Endothelial cell of umbilical vein (primary cell): ENCODE measurements at regions not wholly inside any gene's neighbourhood (a gene's known extent, or its start where the extent isn't known, plus 50 kb on each side); places are given as distances from the start of the nearest gene placed in this dataset.

Experiments used
- BruUV-seq: library from RNA; stranded (reverse); fragments of 400-500 nt; replicated peaks from 2 replicates; lab custom pipeline; 2021; lab: Mats Ljungman, UMichigan
- CTCF ChIA-PET: fragments of 300-600, 350-600 bp; sonication (Branson Sonifier 250); formaldehyde crosslinking; loops from one replicate; lab custom pipeline; 2021; ENCODE audit warnings: antibody characterized with exemption, inconsistent platforms; lab: Charles Lee
- POLR2A ChIA-PET: fragments of 300-600, 350-600 bp; sonication (Branson Sonifier 250); formaldehyde crosslinking; loops from one replicate; lab custom pipeline; 2021; ENCODE audit warnings: antibody characterized with exemption, inconsistent platforms; lab: Charles Lee
- DNase-seq: peaks from one replicate; pipeline ENCODE4 v3.0.0-alpha.2; 2011; ENCODE audit warnings: low read depth, low spot score
- FAIRE-seq: peaks from 2 replicates; lab custom pipeline; 2011; peaks lifted over from hg19 to GRCh38; lab: Jason Lieb, UNC
- H2AFZ ChIP-seq: 2 replicates; pipeline ENCODE4 v1.6.0; 2012; ENCODE audit warnings: low read depth, low read length, control low read depth, inconsistent platforms
- H3K27ac ChIP-seq: 2 replicates; pipeline ENCODE4 v1.5.1; 2011; ENCODE audit warnings: low read depth, mild to moderate bottlenecking, control low read depth, low read length, moderate library complexity; ENCODE audit not compliant: insufficient read depth
- H3K27me3 ChIP-seq, 2 experiments: 2 replicates each; pipeline versions ENCODE4 v1.6.0 to v1.6.1; 2011; ENCODE audit warnings: low read length in 2 of 2, mixed read lengths in 1 of 2; ENCODE audit not compliant: control insufficient read depth in 2 of 2, insufficient read depth in 2 of 2
- H3K36me3 ChIP-seq, 2 experiments: 2 replicates in 1 of 2; 3 replicates in 1 of 2; pipeline ENCODE4 v1.5.1; 2011; ENCODE audit warnings: low read length in 2 of 2, mild to moderate bottlenecking in 1 of 2, moderate library complexity in 1 of 2; ENCODE audit not compliant: control insufficient read depth in 2 of 2, insufficient read depth in 2 of 2; ENCODE audit errors: extremely low read depth in 1 of 2
- H3K4me1 ChIP-seq: 3 replicates; pipeline ENCODE4 v1.5.1; 2011; ENCODE audit warnings: mild to moderate bottlenecking, low read length; ENCODE audit not compliant: control insufficient read depth, insufficient read depth; ENCODE audit errors: extremely low read depth
- H3K4me2 ChIP-seq: 2 replicates; pipeline ENCODE4 v1.6.1; 2011; ENCODE audit warnings: low read length, control low read depth, mixed read lengths; ENCODE audit not compliant: insufficient read depth
- H3K4me3 ChIP-seq, 3 experiments: fragments of 200-600 bp in 1 of 3; sonication (generic), shearing (Covaris generic) in 1 of 3; replicated peaks in 1 of 3; 2 replicates each; pipeline ENCODE4 v1.5.1; 2011 to 2016; ENCODE audit warnings: control low read depth in 3 of 3, low read length in 3 of 3, mild to moderate bottlenecking in 2 of 3, inconsistent platforms in 1 of 3, low read depth in 1 of 3, moderate library complexity in 1 of 3; ENCODE audit not compliant: insufficient read depth in 1 of 3
- H3K79me2 ChIP-seq: 2 replicates; pipeline ENCODE4 v1.6.0; 2012; ENCODE audit warnings: low read length, inconsistent platforms; ENCODE audit not compliant: control insufficient read depth, insufficient read depth
- H3K9ac ChIP-seq: replicated peaks from 2 replicates; pipeline ENCODE3; 2011; ENCODE audit warnings: low read length, control low read depth; ENCODE audit not compliant: insufficient read depth; ENCODE audit errors: extremely low read depth
- H3K9me1 ChIP-seq: replicated peaks from 3 replicates; pipeline ENCODE4 v1.6.0; 2011; ENCODE audit warnings: mild to moderate bottlenecking, low read length; ENCODE audit not compliant: control insufficient read depth, insufficient read depth; ENCODE audit errors: extremely low read depth
- H3K9me3 ChIP-seq: replicated peaks from 2 replicates; pipeline ENCODE4 v1.5.1; 2012; ENCODE audit warnings: low read length, inconsistent platforms; ENCODE audit not compliant: control insufficient read depth, insufficient read depth
- H4K20me1 ChIP-seq: replicated peaks from 2 replicates; pipeline ENCODE3; 2011; ENCODE audit warnings: mild to moderate bottlenecking, low read length; ENCODE audit not compliant: control insufficient read depth, insufficient read depth; ENCODE audit errors: extremely low read depth
- EZH2 ChIP-seq: IDR thresholded peaks from 2 replicates; pipeline ENCODE4 v1.6.1; 2012; ENCODE audit warnings: borderline replicate concordance, low read depth, mild to moderate bottlenecking, moderate library complexity, low read length, inconsistent platforms; ENCODE audit not compliant: severe bottlenecking
- FOS ChIP-seq: IDR thresholded peaks from 2 replicates; pipeline ENCODE4 v1.6.1; 2011; ENCODE audit warnings: mild to moderate bottlenecking, low read length, moderate library complexity, borderline replicate concordance; ENCODE audit not compliant: insufficient read depth
- GATA2 ChIP-seq: IDR thresholded peaks from 2 replicates; pipeline ENCODE4 v1.7.0; 2011; ENCODE audit warnings: low read depth, mild to moderate bottlenecking, moderate library complexity, mixed read lengths, low read length; ENCODE audit not compliant: insufficient read length, insufficient read depth
- JUN ChIP-seq: IDR thresholded peaks from 2 replicates; pipeline ENCODE4 v1.6.1; 2011; ENCODE audit warnings: borderline replicate concordance, low read depth; ENCODE audit not compliant: insufficient read length, insufficient read depth
- MYC ChIP-seq: IDR thresholded peaks from one replicate; pipeline ENCODE4 v1.6.1; 2011; ENCODE audit warnings: mild to moderate bottlenecking, low read depth, low read length
- POLR2A ChIP-seq: IDR thresholded peaks from 2 replicates; pipeline ENCODE4 v1.6.1; 2012; ENCODE audit warnings: low read depth, mild to moderate bottlenecking, control low read depth, low read length
- POLR2AphosphoS5 ChIP-seq: IDR thresholded peaks from 2 replicates; pipeline ENCODE4 v1.6.1; 2012; ENCODE audit warnings: low read depth, mild to moderate bottlenecking, control low read depth, low read length, moderate library complexity; ENCODE audit not compliant: insufficient read depth
- dilution Hi-C: fragments of 300-500 bp; cut with MboI; formaldehyde crosslinking; loops from one replicate; pipeline ENCODE4 v1.15.0; 2019; ENCODE audit warnings: low sequenced_read_pairs; ENCODE audit not compliant: extremely low pct_ligation_motif_present
- intact Hi-C: fragments of 100-400 bp; cut with micrococcal nuclease; formaldehyde crosslinking; loops from one replicate; pipeline ENCODE4 v1.10.0; 2022
- TF ChIP-seq, protein P1 (sequence below): IDR thresholded peaks from 2 replicates; pipeline ENCODE4 v1.6.1; 2011; ENCODE audit not compliant: insufficient read depth, insufficient read length
- TF ChIP-seq, protein P2 (sequence below), 2 donors: IDR thresholded peaks; 1 replicate in 1 of 2; 2 replicates in 1 of 2; pipeline ENCODE4 v1.5.1; 2011; ENCODE audit warnings: low read length in 2 of 2, mild to moderate bottlenecking in 2 of 2, moderate library complexity in 2 of 2, control low read depth in 1 of 2, inconsistent platforms in 1 of 2, low read depth in 1 of 2; ENCODE audit not compliant: insufficient read depth in 1 of 2; ENCODE audit errors: extremely low read depth in 1 of 2

- no peaks in the 10 kb centered on the region for H3K36me3 ChIP-seq
- H3K27me3 ChIP-seq, result no peaks in the 10 kb centered on the region
- CTCF ChIA-PET, result no interaction called here
- no peak overlapping the region for H3K4me2 ChIP-seq
- H3K79me2 ChIP-seq, result no peaks in the 10 kb centered on the region
- no peaks in the 10 kb centered on the region for H4K20me1 ChIP-seq
- no peaks in the 10 kb centered on the region for H3K4me1 ChIP-seq
- BruUV-seq, result no TSS peak
- dilution Hi-C loops (no loop called here), intact Hi-C loops (no loop called here)
- no peak overlapping the region for H3K4me3 ChIP-seq
- TF ChIP-seq, protein P1, sequence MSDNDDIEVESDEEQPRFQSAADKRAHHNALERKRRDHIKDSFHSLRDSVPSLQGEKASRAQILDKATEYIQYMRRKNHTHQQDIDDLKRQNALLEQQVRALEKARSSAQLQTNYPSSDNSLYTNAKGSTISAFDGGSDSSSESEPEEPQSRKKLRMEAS, result no peak
- TF ChIP-seq GATA2, result no peak
- TF ChIP-seq POLR2A, result no peak
- no peak for TF ChIP-seq POLR2AphosphoS5
- TF ChIP-seq, protein P2, sequence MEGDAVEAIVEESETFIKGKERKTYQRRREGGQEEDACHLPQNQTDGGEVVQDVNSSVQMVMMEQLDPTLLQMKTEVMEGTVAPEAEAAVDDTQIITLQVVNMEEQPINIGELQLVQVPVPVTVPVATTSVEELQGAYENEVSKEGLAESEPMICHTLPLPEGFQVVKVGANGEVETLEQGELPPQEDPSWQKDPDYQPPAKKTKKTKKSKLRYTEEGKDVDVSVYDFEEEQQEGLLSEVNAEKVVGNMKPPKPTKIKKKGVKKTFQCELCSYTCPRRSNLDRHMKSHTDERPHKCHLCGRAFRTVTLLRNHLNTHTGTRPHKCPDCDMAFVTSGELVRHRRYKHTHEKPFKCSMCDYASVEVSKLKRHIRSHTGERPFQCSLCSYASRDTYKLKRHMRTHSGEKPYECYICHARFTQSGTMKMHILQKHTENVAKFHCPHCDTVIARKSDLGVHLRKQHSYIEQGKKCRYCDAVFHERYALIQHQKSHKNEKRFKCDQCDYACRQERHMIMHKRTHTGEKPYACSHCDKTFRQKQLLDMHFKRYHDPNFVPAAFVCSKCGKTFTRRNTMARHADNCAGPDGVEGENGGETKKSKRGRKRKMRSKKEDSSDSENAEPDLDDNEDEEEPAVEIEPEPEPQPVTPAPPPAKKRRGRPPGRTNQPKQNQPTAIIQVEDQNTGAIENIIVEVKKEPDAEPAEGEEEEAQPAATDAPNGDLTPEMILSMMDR (IDR thresholded peaks at IDR 0.05; ENCODE audit: extremely low read depth in 1 of 2, insufficient read depth in 1 of 2, low read depth in 1 of 2, low read length in 2 of 2), result no peak
- TF ChIP-seq EZH2, result no peak
- no peak for TF ChIP-seq FOS
- no peak for TF ChIP-seq JUN
- TF ChIP-seq MYC, result no peak
- no peaks in the 10 kb centered on the region for H3K9me3 ChIP-seq
- POLR2A ChIA-PET, result no interaction called here
- no peak overlapping the region for H2AFZ ChIP-seq
- no peak overlapping the region for H3K27ac ChIP-seq
- DNase-seq, result no peak
- H3K9ac ChIP-seq, result no peak overlapping the region
- no peak for FAIRE-seq
- H3K9me1 ChIP-seq, result no peaks in the 10 kb centered on the region
Observed at GRCh38 chr4:64975177-64975576, 565.9 kb upstream of the TECRL start.
